Lung (tissue), 11 donors: ENCODE measurements at regions not wholly inside any gene's neighbourhood (a gene's known extent, or its start where the extent isn't known, plus 50 kb on each side); places are given as distances from the start of the nearest gene placed in this dataset.

Experiments used
- ATAC-seq: fragments of 200-7000 bp; cut with Tn5 transposase; one replicate; pipeline ENCODE4 v1.9.1; 2020; ENCODE audit warnings: moderate number of reproducible peaks; ENCODE audit not compliant: insufficient read depth, low FRiP score
- DNase-seq, 3 donors: peaks; one replicate each; pipeline ENCODE4 v3.0.0-alpha.2; 2013 to 2017
- H3K27ac ChIP-seq, 2 donors: one replicate each; pipeline ENCODE4 v1.5.1; 2013; ENCODE audit warnings: mild to moderate bottlenecking in 2 of 2, moderate library complexity in 2 of 2, control low read depth in 1 of 2, inconsistent platforms in 1 of 2, low read depth in 1 of 2, low read length in 1 of 2
- H3K27me3 ChIP-seq, 3 donors: one replicate each; pipeline ENCODE4 v1.5.1; 2013; ENCODE audit warnings: low read length in 2 of 3; ENCODE audit not compliant: control insufficient read depth in 3 of 3, insufficient read depth in 3 of 3
- H3K36me3 ChIP-seq, 4 donors: one replicate each; pipeline ENCODE4 v1.5.1; 2013; ENCODE audit warnings: low read length in 4 of 4, mild to moderate bottlenecking in 1 of 4, moderate library complexity in 1 of 4; ENCODE audit not compliant: control insufficient read depth in 4 of 4, insufficient read depth in 4 of 4
- H3K4me1 ChIP-seq, 5 donors: one replicate each; pipeline ENCODE4 v1.5.1; 2013; ENCODE audit warnings: low read length in 5 of 5, mild to moderate bottlenecking in 2 of 5, moderate library complexity in 1 of 5; ENCODE audit not compliant: control insufficient read depth in 5 of 5, insufficient read depth in 5 of 5
- H3K4me3 ChIP-seq: one replicate; pipeline ENCODE4 v1.5.1; 2013; ENCODE audit warnings: mild to moderate bottlenecking, control low read depth, moderate library complexity
- H3K9ac ChIP-seq, 2 donors: one replicate each; pipeline ENCODE4 v1.5.1; 2013; ENCODE audit warnings: low read length in 2 of 2, control low read depth in 1 of 2; ENCODE audit not compliant: insufficient read depth in 1 of 2
- H3K9me3 ChIP-seq, 4 donors: one replicate each; pipeline ENCODE4 v1.5.1; 2013; ENCODE audit warnings: low read length in 3 of 4, mild to moderate bottlenecking in 1 of 4, moderate library complexity in 1 of 4; ENCODE audit not compliant: control insufficient read depth in 4 of 4, insufficient read depth in 3 of 4
- whole genome bisulfite sequencing, 2 donors: extraction: QIAGEN DNeasy Blood & Tissue Kit; methylation state at CpG; one replicate each; pipeline ENCODE4 v1.1.7; 2013; 5-methylcytosine and 5-hydroxymethylcytosine counted together
- TF ChIP-seq, protein P1 (sequence below): IDR thresholded peaks from 2 replicates; pipeline ENCODE4 v1.5.1; 2012; ENCODE audit warnings: mild to moderate bottlenecking; ENCODE audit errors: control extremely low read depth, extremely low read depth
- donor health status: control.
- donor health status: control.
- donor health status: Bipolar disorder and iron deficiency.
- donor health status: healthy.
- donor health status: DM: yes; HTN: yes; CAD: no.

GRCh38 chr13:57346786-57347185 is 179.8 kb downstream of the PRR20E start:
- H3K4me3 ChIP-seq = no peak overlapping the region
- H3K4me1 ChIP-seq = no peaks in the 10 kb centered on the region
- no peak overlapping the region for H3K9ac ChIP-seq
- no peak overlapping the region for H3K27ac ChIP-seq
- WGBS, 2 donors = 80 to 97% methylated on average over 2 of the region's 2 CpGs
- TF ChIP-seq, protein P1, sequence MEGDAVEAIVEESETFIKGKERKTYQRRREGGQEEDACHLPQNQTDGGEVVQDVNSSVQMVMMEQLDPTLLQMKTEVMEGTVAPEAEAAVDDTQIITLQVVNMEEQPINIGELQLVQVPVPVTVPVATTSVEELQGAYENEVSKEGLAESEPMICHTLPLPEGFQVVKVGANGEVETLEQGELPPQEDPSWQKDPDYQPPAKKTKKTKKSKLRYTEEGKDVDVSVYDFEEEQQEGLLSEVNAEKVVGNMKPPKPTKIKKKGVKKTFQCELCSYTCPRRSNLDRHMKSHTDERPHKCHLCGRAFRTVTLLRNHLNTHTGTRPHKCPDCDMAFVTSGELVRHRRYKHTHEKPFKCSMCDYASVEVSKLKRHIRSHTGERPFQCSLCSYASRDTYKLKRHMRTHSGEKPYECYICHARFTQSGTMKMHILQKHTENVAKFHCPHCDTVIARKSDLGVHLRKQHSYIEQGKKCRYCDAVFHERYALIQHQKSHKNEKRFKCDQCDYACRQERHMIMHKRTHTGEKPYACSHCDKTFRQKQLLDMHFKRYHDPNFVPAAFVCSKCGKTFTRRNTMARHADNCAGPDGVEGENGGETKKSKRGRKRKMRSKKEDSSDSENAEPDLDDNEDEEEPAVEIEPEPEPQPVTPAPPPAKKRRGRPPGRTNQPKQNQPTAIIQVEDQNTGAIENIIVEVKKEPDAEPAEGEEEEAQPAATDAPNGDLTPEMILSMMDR = no peak
- no peaks in the 10 kb centered on the region for H3K27me3 ChIP-seq
- DNase-seq = no peak
- H3K36me3 ChIP-seq = no peaks in the 10 kb centered on the region
- H3K9me3 ChIP-seq = peaks cover 0 to 3% (median 0%) of the 10 kb centered on the region in 4 donors
- no peak for ATAC-seq

GRCh38 chr13:57352114-57352513 is 185.1 kb downstream of the PRR20E start:
- no peaks in the 10 kb centered on the region for H3K4me1 ChIP-seq
- H3K9ac ChIP-seq = no peak overlapping the region
- no peaks in the 10 kb centered on the region for H3K36me3 ChIP-seq
- no peak for DNase-seq
- ATAC-seq = no peak
- TF ChIP-seq, protein P1 = no peak
- no peak overlapping the region for H3K4me3 ChIP-seq
- H3K27me3 ChIP-seq = no peaks in the 10 kb centered on the region
- H3K9me3 ChIP-seq = no peaks in the 10 kb centered on the region
- 79% methylated on average over 1 of the region's 1 CpG for WGBS, 2 donors
- no peak overlapping the region for H3K27ac ChIP-seq

GRCh38 chr13:57353831-57354230 is 186.8 kb downstream of the PRR20E start:
- H3K4me3 ChIP-seq = no peak overlapping the region
- 59 to 78% methylated on average over 3 of the region's 3 CpGs for WGBS, 2 donors
- no peaks in the 10 kb centered on the region for H3K27me3 ChIP-seq
- H3K9ac ChIP-seq = no peak overlapping the region
- ATAC-seq (no peak), DNase-seq (no peak)
- H3K4me1 ChIP-seq = no peaks in the 10 kb centered on the region
- H3K27ac ChIP-seq = no peak overlapping the region
- TF ChIP-seq, protein P1 = no peak
- H3K36me3 ChIP-seq = no peaks in the 10 kb centered on the region
- H3K9me3 ChIP-seq = no peaks in the 10 kb centered on the region

DNA sequence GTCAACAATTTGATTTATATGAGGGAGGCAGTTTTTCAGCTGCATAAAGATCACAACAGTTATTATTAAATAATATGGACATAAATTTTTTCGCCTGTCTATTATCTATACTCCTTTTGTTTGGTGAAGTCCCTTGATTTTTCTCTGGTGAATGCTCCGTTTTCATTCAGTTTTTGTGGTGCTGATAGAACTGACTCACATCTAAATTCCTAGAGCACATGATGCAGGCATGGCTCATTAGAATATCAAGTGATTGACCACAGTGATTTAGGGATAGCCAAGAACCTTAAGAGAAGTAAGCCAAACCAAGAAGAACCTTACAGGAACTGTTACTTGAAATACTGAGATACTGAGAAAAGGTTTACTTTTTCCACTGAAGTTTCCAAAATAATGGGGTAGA is 208.9 kb downstream of the PRR20E start:
- Histone ChIP-seq H3K9ac (no peak overlapping the region), H3K36me3 (no peaks in the 10 kb centered on the region), H3K27me3 (no peaks in the 10 kb centered on the region), H3K4me3 (no peak overlapping the region), H3K9me3 (no peaks in the 10 kb centered on the region), H3K4me1 (no peaks in the 10 kb centered on the region), H3K27ac (no peak overlapping the region)
- ATAC-seq = no peak
- no peak for DNase-seq
- TF ChIP-seq, protein P1 = no peak
- 79 to 84% methylated on average over 2 of the region's 2 CpGs for WGBS, 2 donors
